NCI-H1092 treated with DMSO at 0.1 percent for 48 hours (cell line): ENCODE measurements at regions not wholly inside any gene's neighbourhood (a gene's known extent, or its start where the extent isn't known, plus 50 kb on each side); places are given as distances from the start of the nearest gene placed in this dataset.

Source experiments
- DNase-seq: peaks from one replicate; lab custom pipeline; 2025; lab: John Stamatoyannopoulos, UW

DNA sequence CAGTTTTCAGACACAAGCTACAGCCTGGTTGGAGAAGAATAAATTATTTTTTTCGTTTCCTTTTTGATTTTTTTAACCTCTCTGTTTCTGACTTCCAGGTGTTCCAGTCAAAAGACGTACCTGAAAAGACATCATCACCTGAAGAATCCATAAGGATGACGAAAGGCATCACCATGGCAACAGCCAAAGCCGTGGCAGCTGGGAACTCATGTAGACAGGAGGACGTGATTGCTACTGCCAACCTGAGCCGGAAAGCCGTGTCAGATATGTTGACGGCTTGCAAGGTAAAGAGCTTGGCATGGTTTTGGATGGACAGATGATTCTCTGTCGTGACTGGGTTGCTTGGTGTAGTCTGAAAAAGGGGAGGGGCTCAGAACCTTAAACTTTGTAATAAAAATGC lies 237.0 kb upstream of the TPM1 start:
- DNase-seq, result no peak

DNA sequence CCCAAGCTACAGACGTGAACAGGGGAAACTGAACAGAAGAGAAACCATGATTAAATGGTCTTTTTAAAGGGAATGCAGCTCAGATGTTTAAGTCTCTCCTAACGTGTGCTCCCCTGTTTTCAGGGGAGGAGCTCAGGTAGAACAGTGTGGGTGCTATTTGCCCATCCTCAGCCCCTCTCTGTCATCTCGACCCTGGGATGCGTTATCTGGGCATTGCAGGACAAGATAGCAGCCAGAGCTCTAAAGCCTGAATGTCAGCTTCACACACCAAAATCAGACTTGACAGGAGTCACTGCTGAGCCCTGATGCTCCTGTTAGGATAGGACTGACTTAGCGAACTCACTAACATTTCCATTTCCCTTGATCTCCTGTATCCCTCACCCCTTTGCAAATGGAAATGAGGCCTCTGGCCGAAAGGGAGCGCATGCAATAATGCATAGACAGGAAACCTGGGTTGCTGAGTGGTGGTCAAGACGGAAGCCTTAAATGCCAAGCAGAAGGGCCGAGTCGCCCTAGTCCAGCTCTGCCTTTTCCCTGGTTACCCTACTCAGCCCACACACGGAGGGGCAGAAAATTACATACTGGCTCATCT lies 234.9 kb upstream of the TPM1 start:
- DNase-seq, result no peak

DNA sequence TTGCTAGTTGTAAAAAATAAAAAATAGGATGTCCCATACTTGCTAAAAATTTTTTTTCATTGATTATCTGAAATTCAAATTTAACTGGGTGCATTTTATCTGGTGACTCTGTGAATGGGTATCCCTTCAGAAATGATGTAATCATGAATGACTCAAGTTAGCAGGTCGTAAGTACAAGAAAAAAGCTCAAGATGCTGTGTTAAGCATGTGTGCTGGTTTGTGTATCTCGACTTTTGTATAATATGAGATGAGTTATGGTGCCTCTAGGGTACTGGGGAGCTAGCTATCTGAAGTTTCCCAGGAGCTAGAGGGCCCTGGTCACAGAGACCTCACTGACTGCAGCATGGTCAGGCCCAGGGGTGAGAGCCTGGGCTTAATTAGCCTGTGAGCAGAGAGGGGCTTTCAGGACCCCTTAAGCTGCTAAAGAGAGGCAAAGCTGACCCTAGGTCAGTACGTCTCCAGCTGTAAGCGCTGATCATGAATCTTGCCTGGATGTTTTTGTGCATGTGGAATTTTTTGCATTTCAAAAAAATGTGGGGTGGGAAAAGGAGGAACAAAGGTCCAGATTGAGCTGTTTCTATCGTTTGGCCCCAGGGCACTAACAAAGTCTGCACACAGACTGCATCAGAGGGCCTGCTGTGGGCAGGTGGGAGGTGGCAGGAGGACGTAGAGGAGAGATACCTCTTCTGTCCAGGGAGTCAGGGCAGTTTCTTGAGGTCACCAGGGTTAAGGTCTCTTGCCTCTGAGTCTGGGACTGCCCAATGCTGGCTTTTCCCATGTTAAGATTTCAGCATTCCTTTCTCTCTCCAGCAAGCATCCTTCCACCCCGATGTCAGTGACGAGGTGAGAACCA lies 233.2 kb upstream of the TPM1 start:
- no peak for DNase-seq

DNA sequence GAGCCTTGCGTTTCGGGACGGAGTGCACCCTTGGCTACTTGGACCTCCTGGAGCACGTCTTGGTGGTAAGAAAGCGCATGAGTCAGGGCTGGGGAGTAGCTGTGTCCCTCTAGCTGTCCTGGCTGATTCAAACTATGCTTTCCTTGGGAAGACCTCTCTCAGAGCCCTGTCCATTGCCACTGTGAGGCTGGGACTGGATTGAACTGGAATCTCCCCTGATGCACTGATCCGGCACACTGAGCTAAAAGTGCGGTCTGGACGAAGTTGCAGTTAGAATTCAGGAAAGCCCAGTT lies 232.6 kb upstream of the TPM1 start:
- DNase-seq, result no peak

DNA sequence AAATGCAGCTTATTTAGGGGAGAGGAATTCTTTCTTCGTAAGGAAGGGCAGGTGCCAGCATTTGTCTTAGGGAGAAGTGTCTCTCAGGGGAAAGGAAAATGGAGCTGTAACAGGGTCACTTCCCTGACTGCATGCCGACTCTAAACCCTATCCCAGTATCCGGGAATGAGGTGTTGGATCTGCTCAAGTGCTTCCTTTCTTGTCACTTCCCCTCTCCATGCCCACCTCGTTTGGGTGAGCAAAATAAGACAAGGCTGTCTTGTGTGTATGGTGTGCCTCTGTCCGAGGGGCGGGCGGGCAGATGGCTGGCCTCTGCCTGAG lies 230.1 kb upstream of the TPM1 start:
- DNase-seq, result no peak

DNA sequence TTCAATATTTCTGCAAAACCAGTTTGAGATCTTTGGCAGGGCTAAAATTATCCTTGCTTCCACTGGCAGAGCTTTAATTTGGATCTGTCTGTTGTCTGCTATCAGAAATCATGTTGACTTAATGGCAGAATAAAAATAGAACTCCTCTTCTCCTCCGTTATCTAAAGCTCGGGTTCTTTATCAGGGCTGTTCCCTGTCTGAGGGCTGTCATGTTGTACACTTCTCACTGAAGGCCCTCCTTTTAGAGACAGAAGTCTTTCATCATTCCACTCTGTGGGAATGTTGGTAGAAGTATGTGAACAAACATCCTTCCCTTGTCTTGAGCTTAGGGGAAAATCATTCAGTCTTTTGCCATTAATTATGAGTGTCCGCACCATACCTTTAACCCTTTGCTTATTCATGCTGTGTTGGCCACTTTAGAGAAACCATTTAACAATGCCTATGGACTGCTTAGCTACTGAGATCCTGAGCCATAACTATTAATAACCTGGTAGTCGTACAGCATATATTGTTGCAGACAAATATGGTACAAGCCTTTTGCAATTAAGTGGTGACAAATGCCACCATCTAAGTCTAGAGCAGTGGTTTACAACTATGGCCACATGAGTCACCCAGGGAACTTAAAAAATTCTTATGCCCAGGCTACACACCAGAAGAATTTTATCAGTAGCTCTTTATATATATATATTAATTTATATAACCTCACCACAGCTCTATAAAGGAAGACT lies 226.0 kb upstream of the TPM1 start:
- no peak for DNase-seq

DNA sequence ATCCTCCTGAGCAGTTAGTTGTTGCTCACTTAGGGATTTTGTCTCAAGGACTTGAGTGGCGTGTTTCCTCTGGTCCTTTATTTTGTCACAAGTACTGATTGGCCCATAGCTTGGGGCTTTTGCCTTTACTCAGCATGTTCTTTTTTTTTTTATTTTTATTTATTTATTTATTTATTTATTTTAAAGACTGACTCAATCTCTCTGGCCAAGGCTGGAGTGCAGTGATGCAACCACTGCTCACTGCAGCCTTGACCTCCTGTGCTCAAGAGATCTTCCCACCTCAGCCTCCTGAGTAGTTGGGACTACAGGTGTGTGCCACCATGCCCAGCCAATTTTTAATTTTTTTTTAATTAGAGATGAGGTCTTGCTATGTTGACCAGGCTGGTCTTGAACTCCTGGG lies 223.9 kb upstream of the TPM1 start:
- DNase-seq, result no peak

DNA sequence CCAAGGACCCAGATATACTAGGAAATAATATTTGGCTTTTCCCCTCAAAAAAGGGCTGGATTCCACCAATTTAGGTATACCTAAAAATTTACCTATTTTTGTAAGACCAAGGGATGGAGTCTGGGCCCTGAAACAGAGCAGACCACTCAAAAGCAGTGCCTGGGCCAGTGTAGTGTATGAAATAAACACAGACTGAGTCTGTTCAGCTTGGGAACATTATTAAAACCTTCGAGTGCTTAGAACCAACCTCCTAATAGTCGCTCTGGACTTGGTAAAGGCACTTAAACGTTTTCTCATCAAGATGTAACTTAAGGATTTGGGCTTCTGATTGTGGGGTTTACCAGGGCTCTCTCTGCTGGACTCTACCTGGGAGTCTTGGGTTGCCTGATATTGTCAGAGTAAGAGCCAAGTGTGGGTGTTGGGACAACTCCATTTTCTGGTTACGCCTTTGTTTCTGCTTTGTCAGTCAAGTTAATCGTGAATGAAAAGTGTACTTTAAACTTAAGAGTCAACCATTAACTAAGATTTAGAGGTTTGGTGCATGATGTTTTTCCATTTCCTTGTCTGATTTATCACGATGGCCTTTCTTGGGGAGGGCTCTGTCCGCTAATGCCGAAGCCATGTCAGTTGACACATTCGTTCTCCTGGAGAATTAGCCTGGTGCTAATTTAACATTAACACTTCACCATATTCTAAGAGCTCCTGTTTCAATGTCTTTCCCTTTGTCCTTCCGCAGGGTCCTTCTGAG lies 221.0 kb upstream of the TPM1 start:
- no peak for DNase-seq

DNA sequence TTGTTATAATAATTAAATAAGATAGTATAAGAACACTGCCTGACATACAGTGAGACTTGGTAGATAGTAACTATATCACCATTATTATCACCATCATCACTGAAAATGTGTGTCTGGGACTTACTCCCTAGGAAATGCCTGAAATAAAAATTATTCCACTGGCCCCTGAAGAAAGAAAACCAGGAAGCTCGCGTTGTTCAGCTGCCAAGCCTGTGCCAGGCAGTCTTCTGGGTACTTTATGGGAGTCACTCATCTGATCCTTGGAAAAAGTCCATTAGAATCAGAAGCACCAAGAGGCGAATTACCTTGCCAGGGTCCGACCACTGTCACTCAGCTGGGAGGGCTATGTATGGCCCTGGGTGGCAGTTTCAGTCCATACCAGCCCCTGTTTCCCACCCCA lies 220.3 kb upstream of the TPM1 start:
- no peak for DNase-seq

DNA sequence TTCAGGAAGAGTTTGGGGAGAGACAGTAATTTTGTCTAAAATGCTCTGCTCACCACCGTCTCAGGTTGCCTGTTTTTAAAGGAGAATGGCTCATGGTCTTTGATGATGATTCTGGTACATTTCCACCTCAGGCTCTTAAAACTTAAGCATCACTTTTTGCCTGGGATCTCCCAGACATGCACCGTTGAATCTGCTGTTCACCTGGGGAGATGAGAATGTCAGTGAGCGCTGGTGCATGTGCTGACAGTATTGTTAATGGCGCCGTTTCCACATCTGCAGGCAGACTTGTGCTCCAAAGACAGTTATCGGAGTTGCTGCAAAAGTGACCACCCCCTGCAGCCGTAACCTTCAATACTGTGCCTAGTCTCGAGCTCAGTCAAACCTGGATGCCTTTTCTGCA lies 219.0 kb upstream of the TPM1 start:
- no peak for DNase-seq

DNA sequence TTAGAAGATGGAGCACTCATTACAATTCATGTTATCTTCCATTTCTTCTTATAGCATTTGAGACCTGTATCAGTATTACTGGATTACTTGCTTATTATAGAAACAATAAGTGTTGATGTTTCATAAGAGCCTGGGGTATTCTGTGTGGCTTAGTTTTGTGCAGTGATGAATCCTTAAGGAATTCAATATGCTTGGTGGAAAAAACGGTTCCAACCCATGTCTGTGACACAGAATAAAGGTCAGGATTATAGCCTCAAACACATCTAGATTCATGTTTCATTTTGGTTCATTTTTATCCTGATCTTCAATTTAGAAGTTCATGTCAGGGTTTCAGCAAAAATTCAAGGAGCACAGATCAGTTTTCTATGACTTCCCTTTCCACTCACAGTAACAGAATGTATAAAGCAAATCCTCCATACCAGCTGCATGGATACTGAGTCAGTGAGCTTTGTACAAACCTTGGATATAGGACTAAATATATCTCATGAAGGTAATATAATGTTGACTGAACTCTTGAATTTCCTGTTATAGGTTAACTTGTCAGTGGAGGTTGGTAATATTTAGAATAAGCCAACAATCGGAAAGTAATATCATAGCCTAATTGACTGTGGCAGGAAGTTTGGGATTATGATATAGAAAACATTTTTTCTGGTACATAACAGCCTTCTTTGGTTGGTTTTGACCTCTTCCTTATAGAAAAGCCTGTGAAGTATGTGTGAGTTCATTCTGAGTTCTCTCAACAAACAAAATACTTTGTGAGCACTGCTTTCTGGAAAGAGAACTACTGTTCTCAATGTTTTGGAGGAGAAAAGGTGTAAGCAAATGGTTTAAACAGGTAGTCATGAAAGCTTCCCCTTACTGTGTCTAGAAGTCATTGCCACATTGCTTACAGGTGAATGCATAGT lies 218.2 kb upstream of the TPM1 start:
- DNase-seq, result no peak

DNA sequence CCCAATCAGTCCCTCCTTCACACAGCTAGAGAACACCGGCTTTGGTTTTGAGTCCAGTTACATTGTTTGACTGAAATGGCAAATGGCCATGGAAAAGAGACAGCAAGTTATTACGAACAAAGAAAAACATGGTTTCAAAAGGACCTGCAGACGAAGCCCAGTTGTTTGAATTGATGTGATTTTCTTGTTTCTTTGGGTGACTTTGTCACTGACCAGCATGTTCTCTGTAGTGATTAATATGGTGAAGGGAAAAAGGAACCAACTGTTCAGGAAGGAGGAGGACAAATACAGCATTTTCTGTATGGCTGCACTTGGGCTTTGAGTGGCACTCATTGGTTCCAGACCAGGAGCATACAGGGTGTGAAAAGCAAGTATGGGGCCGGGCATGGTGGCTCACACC lies 217.4 kb upstream of the TPM1 start:
- DNase-seq, result no peak

DNA sequence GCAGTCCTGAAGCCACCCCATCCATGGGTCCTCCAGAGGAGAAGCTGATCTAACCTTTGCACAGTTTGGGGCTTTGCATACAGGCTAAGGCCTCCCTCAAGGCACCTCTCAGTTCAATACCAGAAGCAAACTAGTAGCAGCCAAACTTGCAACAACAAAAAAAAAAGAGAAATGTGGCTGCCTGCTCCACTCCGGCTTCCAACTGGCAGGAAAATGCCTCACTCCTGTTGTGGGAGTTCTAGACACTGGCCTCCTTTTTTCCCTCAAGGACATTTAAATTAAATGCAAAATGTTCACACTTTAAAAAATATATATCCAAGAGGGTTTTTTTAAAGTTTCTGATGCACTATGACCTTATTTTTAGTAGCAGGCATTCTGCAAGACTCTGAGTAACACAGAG lies 216.0 kb upstream of the TPM1 start:
- no peak for DNase-seq

DNA sequence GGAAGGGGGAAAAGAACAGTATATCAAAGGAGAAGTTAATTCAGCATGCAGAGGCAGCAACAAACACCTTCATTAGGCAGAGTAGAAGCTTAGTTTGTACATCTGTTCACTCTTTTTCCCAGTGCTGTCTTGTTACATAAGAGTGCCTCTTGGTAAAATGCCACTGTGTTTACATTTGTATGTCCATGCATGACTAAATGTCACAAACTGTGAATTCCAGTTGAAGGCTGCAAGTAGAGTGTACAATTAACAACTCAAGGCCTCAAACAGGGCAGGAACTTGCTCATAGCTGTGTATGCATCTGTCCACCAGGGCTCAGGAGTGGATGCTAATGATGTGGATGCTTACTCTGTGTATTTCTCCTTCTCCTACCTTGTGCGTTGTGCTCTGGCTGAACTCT lies 214.2 kb upstream of the TPM1 start:
- DNase-seq, result no peak

DNA sequence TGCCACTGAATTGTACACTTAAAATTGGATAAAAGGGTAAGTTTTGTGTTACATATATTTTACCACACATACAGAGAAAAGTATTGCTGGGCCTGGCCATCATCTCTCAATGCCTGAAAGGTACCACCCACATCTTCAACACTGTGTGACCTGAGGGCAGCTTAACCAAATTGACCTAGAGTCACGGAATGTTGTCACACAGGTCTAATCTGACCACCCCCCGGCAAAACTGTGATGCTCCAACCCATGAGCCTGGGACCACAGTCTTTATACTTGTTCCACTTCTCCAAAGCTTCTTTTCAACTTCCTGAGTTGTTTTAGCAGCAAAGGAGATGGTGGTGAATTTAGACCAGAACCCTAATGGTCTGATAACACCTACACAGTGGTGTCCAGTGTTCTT lies 210.3 kb upstream of the TPM1 start:
- DNase-seq, result no peak

DNA sequence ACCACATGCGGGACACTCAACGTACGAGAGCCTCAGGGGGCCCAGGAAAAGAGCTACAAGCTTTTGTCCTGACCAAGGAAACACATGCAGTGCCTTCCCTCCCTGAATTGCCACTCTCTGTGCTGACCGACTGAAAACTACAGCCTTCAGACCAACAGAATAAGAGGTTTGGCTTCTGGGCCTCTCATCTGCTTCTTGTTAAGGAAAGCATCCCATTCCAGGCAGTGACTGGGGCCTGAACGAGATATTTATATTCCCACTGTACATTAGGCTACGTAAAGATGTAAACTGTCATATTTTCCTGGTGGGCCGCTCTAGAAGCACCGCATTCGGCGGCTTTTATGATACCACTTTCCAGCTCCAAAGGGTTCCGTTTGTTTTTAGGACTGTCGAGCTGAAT lies 208.9 kb upstream of the TPM1 start:
- DNase-seq, result no peak

DNA sequence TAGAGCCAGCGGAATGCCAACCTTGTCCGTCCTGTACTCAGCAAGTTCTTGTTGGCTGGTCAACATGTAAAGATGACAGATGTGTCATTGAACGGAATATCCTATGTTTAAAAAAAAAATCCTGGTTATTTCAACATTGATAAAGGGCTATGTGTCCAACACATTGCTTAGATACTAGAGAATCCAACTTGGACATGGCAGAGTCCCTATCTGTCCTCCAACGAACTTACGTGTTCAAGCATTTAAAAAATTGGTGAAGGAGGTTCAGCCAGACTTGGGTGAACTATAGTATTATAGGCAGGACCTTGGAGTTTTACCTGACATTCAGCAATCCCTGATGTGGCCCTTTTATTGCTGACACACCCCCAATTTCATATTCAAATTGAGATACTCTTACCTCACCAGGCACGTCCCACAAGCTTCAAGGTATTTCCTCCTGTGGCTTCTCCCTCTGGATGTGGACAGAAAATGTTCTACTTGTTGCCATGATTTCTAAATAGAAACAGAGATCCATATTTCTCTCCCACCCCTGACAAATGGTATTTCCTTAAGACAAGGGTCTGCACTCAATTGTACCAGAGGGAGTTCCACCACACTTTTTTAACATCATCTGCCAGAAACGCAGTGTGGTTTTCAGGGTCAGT lies 207.7 kb upstream of the TPM1 start:
- DNase-seq, result no peak

DNA sequence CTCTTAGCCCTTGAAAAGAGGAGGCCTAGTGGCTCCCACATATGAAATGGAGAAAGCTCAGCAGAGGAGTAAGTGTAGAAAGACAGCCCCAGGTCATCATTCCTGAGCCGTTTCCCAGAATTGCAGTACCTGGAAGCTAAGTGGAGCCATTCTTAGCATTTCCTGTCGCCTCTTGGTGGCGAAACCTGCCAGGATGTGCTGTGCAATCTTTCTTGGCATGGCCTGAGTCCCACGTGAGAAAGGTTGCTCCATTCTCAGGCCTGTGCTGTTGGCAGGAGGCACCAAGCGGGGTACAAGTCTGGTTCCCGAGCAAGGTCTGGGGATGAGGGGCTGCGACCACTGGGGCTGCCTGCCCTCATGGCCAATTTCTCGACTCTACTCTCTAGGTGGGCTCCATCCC lies 207.2 kb upstream of the TPM1 start:
- DNase-seq, result no peak

DNA sequence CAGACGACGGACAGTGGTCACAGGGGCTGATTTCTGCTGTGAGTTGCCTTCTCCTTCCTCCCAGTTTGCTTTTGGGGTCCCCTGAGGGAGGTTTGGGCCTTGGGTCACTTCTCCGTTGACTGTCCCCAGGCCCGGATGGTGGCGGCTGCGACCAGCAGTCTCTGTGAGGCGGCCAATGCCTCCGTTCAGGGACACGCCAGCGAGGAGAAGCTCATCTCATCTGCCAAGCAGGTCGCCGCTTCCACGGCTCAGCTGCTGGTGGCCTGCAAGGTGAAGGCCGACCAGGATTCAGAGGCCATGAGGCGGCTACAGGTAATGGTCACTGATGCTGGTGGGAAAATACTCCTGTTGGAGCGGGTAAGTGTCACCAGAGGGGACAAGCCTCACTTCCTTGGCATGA lies 206.8 kb upstream of the TPM1 start:
- no peak for DNase-seq

DNA sequence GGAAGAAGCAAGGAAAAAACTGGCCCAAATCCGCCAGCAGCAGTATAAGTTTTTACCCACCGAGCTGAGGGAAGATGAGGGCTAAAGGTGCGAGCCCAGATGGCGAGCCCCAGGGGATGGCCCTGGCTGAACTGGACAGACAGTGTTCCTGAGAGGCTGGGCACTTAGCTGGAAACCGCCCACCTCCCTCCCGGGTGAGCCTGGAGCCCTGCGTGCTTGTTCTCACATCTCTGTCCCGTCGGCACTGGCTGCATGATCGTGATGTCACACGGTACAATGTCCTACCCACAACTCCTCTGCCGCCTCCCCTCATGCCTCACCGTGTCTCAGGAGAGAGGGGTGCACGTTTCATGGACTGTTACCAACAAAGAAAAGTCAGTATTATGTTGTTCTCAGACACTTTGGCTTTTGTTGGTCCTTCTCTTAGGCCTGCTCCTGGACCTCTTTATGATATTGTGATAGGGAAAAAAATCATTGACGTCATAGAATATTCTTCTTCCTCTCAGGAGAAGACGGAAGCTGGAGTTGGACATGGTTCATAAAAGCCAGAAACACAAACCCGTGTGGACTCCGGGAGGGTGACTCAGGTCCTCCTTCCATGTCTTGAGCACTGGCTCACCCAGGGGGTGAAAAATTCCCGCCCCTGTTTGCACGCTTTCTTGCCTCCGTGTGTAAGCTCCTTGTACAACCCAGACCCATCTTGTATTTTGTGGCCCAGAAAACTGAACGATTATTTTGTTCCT lies 201.8 kb upstream of the TPM1 start:
- no peak for DNase-seq

DNA sequence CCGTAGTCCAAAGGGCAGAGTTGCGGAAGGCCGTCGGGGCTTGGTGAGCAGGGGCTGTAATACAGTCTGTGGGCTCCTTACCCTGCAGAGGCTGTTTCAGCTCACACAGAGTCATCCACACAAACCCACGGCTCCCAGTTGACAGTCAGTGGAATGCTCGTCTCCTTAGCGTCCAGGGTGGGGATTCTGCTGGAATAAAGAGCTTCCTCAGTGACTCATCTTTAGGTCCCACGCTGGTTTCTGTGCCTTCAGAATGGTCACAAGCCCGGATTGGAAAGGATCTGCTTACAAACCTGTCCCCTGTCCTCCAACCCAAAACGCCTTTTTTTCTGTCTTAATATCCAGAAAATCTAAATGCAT lies 201.3 kb upstream of the TPM1 start:
- DNase-seq, result no peak
